ENCODE measurements at regions not wholly inside any gene's neighbourhood (a gene's known extent, or its start where the extent isn't known, plus 50 kb on each side); places are given as distances from the start of the nearest gene placed in this dataset.

- DNase-seq, result no peak
- H3K27me3 Mint-ChIP-seq, result peaks cover 3 to 19% of the 10 kb centered on the region in 2 donors
- ChIA-PET CTCF (ENCODE audit: partially characterized antibody) (no interaction called here), POLR2A (ENCODE audit: partially characterized antibody) (no interaction called here)
- H3K27ac Mint-ChIP-seq, result no peak overlapping the region
- intact Hi-C loops (cut with micrococcal nuclease), result no loop called here
- Histone ChIP-seq H3K27ac (ENCODE audit: low read depth, low read length) (no peak overlapping the region), H3K9me3 (ENCODE audit: control insufficient read depth in 1 of 2, low read length in 2 of 2) (no peaks in the 10 kb centered on the region), H3K4me3 (ENCODE audit: low read length in 2 of 2) (no peak overlapping the region), H3K4me1 (ENCODE audit: insufficient read depth, low read length) (no peaks in the 10 kb centered on the region), H3K27me3 (ENCODE audit: insufficient read depth, low read length) (no peaks in the 10 kb centered on the region), H3K36me3 (ENCODE audit: insufficient read depth, low read length) (no peaks in the 10 kb centered on the region)
- H3K4me3 Mint-ChIP-seq, result no peak overlapping the region
- H3K4me1 Mint-ChIP-seq, result no peaks in the 10 kb centered on the region
- no peaks in the 10 kb centered on the region for H3K36me3 Mint-ChIP-seq
- no peaks in the 10 kb centered on the region for H3K9me3 Mint-ChIP-seq
Observed at GRCh38 chr11:33984682-33985389, 66.7 kb upstream of the CAPRIN1 start.

- POLR2A ChIA-PET (ENCODE audit: partially characterized antibody), result interaction anchor here (0.7 kb wide), 1 partner anchor 421 kb away, joined by 3 read pairs; no protein-coding TSS in a partner anchor
- peaks cover 0 to 2% (median 0%) of the 10 kb centered on the region in 8 donors for H3K9me3 Mint-ChIP-seq
- intact Hi-C loops (cut with micrococcal nuclease), result no loop called here
- no peaks in the 10 kb centered on the region for H3K27me3 ChIP-seq (ENCODE audit: insufficient read depth, low read length)
- H3K9me3 ChIP-seq (ENCODE audit: control insufficient read depth in 1 of 2, low read length in 2 of 2), result no peaks in the 10 kb centered on the region
- no peaks in the 10 kb centered on the region for H3K36me3 Mint-ChIP-seq
- no peak overlapping the region for H3K4me3 ChIP-seq (ENCODE audit: low read length in 2 of 2)
- no peak overlapping the region for H3K27ac ChIP-seq (ENCODE audit: low read depth, low read length)
- no peaks in the 10 kb centered on the region for H3K36me3 ChIP-seq (ENCODE audit: insufficient read depth, low read length)
- peaks cover 5 to 17% of the 10 kb centered on the region in 2 donors for H3K27me3 Mint-ChIP-seq
- H3K4me1 ChIP-seq (ENCODE audit: insufficient read depth, low read length), result no peaks in the 10 kb centered on the region
- no peak overlapping the region for H3K27ac Mint-ChIP-seq
- CTCF ChIA-PET (ENCODE audit: partially characterized antibody), result no interaction called here
- no peaks in the 10 kb centered on the region for H3K4me1 Mint-ChIP-seq
- no peak overlapping the region for H3K4me3 Mint-ChIP-seq
- no peak for DNase-seq
Observed at GRCh38 chr11:33982661-33983060, 68.9 kb upstream of the CAPRIN1 start.

GRCh38 chr11:33980897-33981296, 70.6 kb upstream of the CAPRIN1 start:
- no peaks in the 10 kb centered on the region for H3K27me3 ChIP-seq (ENCODE audit: insufficient read depth, low read length)
- Mint-ChIP-seq H3K27ac (peak overlapping the region in 1 of 7 donors; percentile 22), H3K36me3 (no peaks in the 10 kb centered on the region), H3K27me3 (peaks cover 5 to 17% of the 10 kb centered on the region in 2 donors), H3K9me3 (peaks cover 0 to 2% (median 0%) of the 10 kb centered on the region in 8 donors), H3K4me3 (no peak overlapping the region), H3K4me1 (no peaks in the 10 kb centered on the region)
- H3K4me3 ChIP-seq (ENCODE audit: low read length in 2 of 2), result no peak overlapping the region
- no peak overlapping the region for H3K27ac ChIP-seq (ENCODE audit: low read depth, low read length)
- CTCF ChIA-PET (ENCODE audit: partially characterized antibody), result interaction anchor here (0.8 kb wide), 1 partner anchor 16 kb away, joined by 4 read pairs; no protein-coding TSS in a partner anchor
- H3K9me3 ChIP-seq (ENCODE audit: control insufficient read depth in 1 of 2, low read length in 2 of 2), result no peaks in the 10 kb centered on the region
- no peaks in the 10 kb centered on the region for H3K36me3 ChIP-seq (ENCODE audit: insufficient read depth, low read length)
- H3K4me1 ChIP-seq (ENCODE audit: insufficient read depth, low read length), result no peaks in the 10 kb centered on the region
- POLR2A ChIA-PET (ENCODE audit: partially characterized antibody), result interaction anchor here (0.6 kb wide), 1 partner anchor 15 kb away, joined by 3 read pairs; no protein-coding TSS in a partner anchor
- intact Hi-C loops (cut with micrococcal nuclease), result no loop called here
- DNase-seq, result no peak

GRCh38 chr11:33978376-33978775, 73.2 kb upstream of the CAPRIN1 start:
- ChIA-PET POLR2A (ENCODE audit: partially characterized antibody) (no interaction called here), CTCF (ENCODE audit: partially characterized antibody) (interaction anchor here (3.7 kb wide), 1 partner anchor 9 kb away, joined by 18 read pairs; no protein-coding TSS in a partner anchor)
- Histone ChIP-seq H3K36me3 (ENCODE audit: insufficient read depth, low read length) (no peaks in the 10 kb centered on the region), H3K4me1 (ENCODE audit: insufficient read depth, low read length) (no peaks in the 10 kb centered on the region), H3K27me3 (ENCODE audit: insufficient read depth, low read length) (no peaks in the 10 kb centered on the region), H3K27ac (ENCODE audit: low read depth, low read length) (no peak overlapping the region), H3K4me3 (ENCODE audit: low read length in 2 of 2) (no peak overlapping the region), H3K9me3 (ENCODE audit: control insufficient read depth in 1 of 2, low read length in 2 of 2) (no peaks in the 10 kb centered on the region)
- Mint-ChIP-seq H3K4me1 (no peaks in the 10 kb centered on the region), H3K36me3 (no peaks in the 10 kb centered on the region), H3K27ac (peak overlapping the region in 1 of 7 donors; percentile 24), H3K9me3 (peaks cover 0 to 2% (median 0%) of the 10 kb centered on the region in 8 donors), H3K27me3 (peaks cover 5 to 15% of the 10 kb centered on the region in 2 donors), H3K4me3 (no peak overlapping the region)
- intact Hi-C loops (cut with micrococcal nuclease), result no loop called here
- no peak for DNase-seq

- DNase-seq, result no peak
- Mint-ChIP-seq H3K36me3 (no peaks in the 10 kb centered on the region), H3K4me3 (no peak overlapping the region), H3K27ac (no peak overlapping the region), H3K9me3 (peaks cover 0 to 2% (median 0%) of the 10 kb centered on the region in 8 donors), H3K27me3 (peaks cover 5 to 16% of the 10 kb centered on the region in 2 donors), H3K4me1 (no peaks in the 10 kb centered on the region)
- H3K27ac ChIP-seq (ENCODE audit: low read depth, low read length), result no peak overlapping the region
- CTCF ChIA-PET (ENCODE audit: partially characterized antibody), result interaction anchor here (1.3 to 3.7 kb wide), 2 partner anchors 10 to 14 kb away, joined by 3 to 18 read pairs; no protein-coding TSS in a partner anchor
- POLR2A ChIA-PET (ENCODE audit: partially characterized antibody), result no interaction called here
- intact Hi-C loops (cut with micrococcal nuclease), result no loop called here
- H3K4me1 ChIP-seq (ENCODE audit: insufficient read depth, low read length), result no peaks in the 10 kb centered on the region
- no peaks in the 10 kb centered on the region for H3K9me3 ChIP-seq (ENCODE audit: control insufficient read depth in 1 of 2, low read length in 2 of 2)
- H3K36me3 ChIP-seq (ENCODE audit: insufficient read depth, low read length), result no peaks in the 10 kb centered on the region
- no peaks in the 10 kb centered on the region for H3K27me3 ChIP-seq (ENCODE audit: insufficient read depth, low read length)
- H3K4me3 ChIP-seq (ENCODE audit: low read length in 2 of 2), result no peak overlapping the region
Observed at GRCh38 chr11:33977676-33978075, 73.9 kb upstream of the CAPRIN1 start.

GRCh38 chr11:33976495-33977199, 74.9 kb upstream of the CAPRIN1 start:
- Histone ChIP-seq H3K36me3 (ENCODE audit: insufficient read depth, low read length) (no peaks in the 10 kb centered on the region), H3K4me3 (ENCODE audit: low read length in 2 of 2) (no peak overlapping the region), H3K9me3 (ENCODE audit: control insufficient read depth in 1 of 2, low read length in 2 of 2) (no peaks in the 10 kb centered on the region), H3K27ac (ENCODE audit: low read depth, low read length) (no peak overlapping the region), H3K4me1 (ENCODE audit: insufficient read depth, low read length) (no peaks in the 10 kb centered on the region), H3K27me3 (ENCODE audit: insufficient read depth, low read length) (no peaks in the 10 kb centered on the region)
- intact Hi-C loops (cut with micrococcal nuclease), result no loop called here
- H3K9me3 Mint-ChIP-seq, result peaks cover 0 to 2% (median 0%) of the 10 kb centered on the region in 8 donors
- H3K4me1 Mint-ChIP-seq, result no peaks in the 10 kb centered on the region
- POLR2A ChIA-PET (ENCODE audit: partially characterized antibody), result no interaction called here
- H3K4me3 Mint-ChIP-seq, result no peak overlapping the region
- DNase-seq, result no peak
- no peaks in the 10 kb centered on the region for H3K36me3 Mint-ChIP-seq
- CTCF ChIA-PET (ENCODE audit: partially characterized antibody), result interaction anchor here (1.3 to 3.7 kb wide), 2 partner anchors 11 to 15 kb away, joined by 3 to 18 read pairs; no protein-coding TSS in a partner anchor
- H3K27ac Mint-ChIP-seq, result no peak overlapping the region
- H3K27me3 Mint-ChIP-seq, result peaks cover 5 to 17% of the 10 kb centered on the region in 2 donors

- no peak overlapping the region for H3K27ac Mint-ChIP-seq
- no peaks in the 10 kb centered on the region for H3K27me3 ChIP-seq (ENCODE audit: insufficient read depth, low read length)
- no peaks in the 10 kb centered on the region for H3K36me3 Mint-ChIP-seq
- no peaks in the 10 kb centered on the region for H3K4me1 ChIP-seq (ENCODE audit: insufficient read depth, low read length)
- no peak overlapping the region for H3K4me3 ChIP-seq (ENCODE audit: low read length in 2 of 2)
- peaks cover 0 to 2% (median 0%) of the 10 kb centered on the region in 8 donors for H3K9me3 Mint-ChIP-seq
- no peak overlapping the region for H3K4me3 Mint-ChIP-seq
- no peak for DNase-seq
- H3K27ac ChIP-seq (ENCODE audit: low read depth, low read length), result no peak overlapping the region
- H3K4me1 Mint-ChIP-seq, result no peaks in the 10 kb centered on the region
- no peaks in the 10 kb centered on the region for H3K36me3 ChIP-seq (ENCODE audit: insufficient read depth, low read length)
- peaks cover 4 to 9% of the 10 kb centered on the region in 2 donors for H3K27me3 Mint-ChIP-seq
- no peaks in the 10 kb centered on the region for H3K9me3 ChIP-seq (ENCODE audit: control insufficient read depth in 1 of 2, low read length in 2 of 2)
- ChIA-PET CTCF (ENCODE audit: partially characterized antibody) (interaction anchor here (1.1 to 1.5 kb wide), 2 partner anchors 13 kb away, joined by 3 to 7 read pairs; no protein-coding TSS in a partner anchor), POLR2A (ENCODE audit: partially characterized antibody) (no interaction called here)
- intact Hi-C loops (cut with micrococcal nuclease), result loop anchor here (5.0 kb wide), 1 partner anchor 118 kb away; no protein-coding TSS in a partner anchor
Observed at GRCh38 chr11:33974804-33975203, 76.7 kb upstream of the CAPRIN1 start.

Measured in CD4-positive, alpha-beta memory T cell (primary cell).